Chondrocyte (in vitro differentiated cells): ENCODE measurements at regions not wholly inside any gene's neighbourhood (a gene's known extent, or its start where the extent isn't known, plus 50 kb on each side); places are given as distances from the start of the nearest gene placed in this dataset.
A peak's percentile ranks its signal among the peaks of the same experiment; 100 is the strongest.

Source experiments
- DNase-seq: peaks from one replicate; pipeline ENCODE4 v3.0.0; 2021; ENCODE audit warnings: mixed read lengths, low spot score
- H3K27ac Mint-ChIP-seq: one replicate; pipeline ENCODE4 v1.8.0; 2021; ENCODE audit warnings: mild to moderate bottlenecking, moderate library complexity, mixed read lengths; ENCODE audit not compliant: unreplicated experiment
- H3K27me3 Mint-ChIP-seq: 2 replicates; pipeline ENCODE4 v1.8.0; 2021; ENCODE audit warnings: low read depth, mixed read lengths
- H3K36me3 Mint-ChIP-seq: 2 replicates; pipeline ENCODE4 v1.8.0; 2021; ENCODE audit warnings: low read depth, mixed read lengths
- H3K4me1 Mint-ChIP-seq: 2 replicates; pipeline ENCODE4 v1.8.0; 2021; ENCODE audit warnings: low read depth, mild to moderate bottlenecking, mixed read lengths
- H3K4me3 Mint-ChIP-seq: one replicate; pipeline ENCODE4 v1.8.0; 2021; ENCODE audit warnings: mild to moderate bottlenecking, moderate library complexity, mixed read lengths; ENCODE audit not compliant: unreplicated experiment
- H3K9me3 Mint-ChIP-seq: 2 replicates; pipeline ENCODE4 v1.8.0; 2021; ENCODE audit warnings: low read depth, mixed read lengths
- CTCF ChIP-seq: fragments of 200-600 bp; sonication (generic); IDR thresholded peaks from 2 replicates; pipeline ENCODE4 v1.5.0; 2021; ENCODE audit warnings: antibody characterized with exemption, mild to moderate bottlenecking, moderate library complexity

GRCh38 chr14:99069946-99070345, 202.1 kb downstream of the BCL11B start:
- H3K27me3 Mint-ChIP-seq, result peaks cover 8% of the 10 kb centered on the region
- no peak overlapping the region for H3K4me3 Mint-ChIP-seq
- H3K27ac Mint-ChIP-seq, result peak overlapping the region; percentile 30
- H3K9me3 Mint-ChIP-seq, result peaks cover 7% of the 10 kb centered on the region
- H3K36me3 Mint-ChIP-seq, result no peaks in the 10 kb centered on the region
- DNase-seq, result no peak
- TF ChIP-seq CTCF, result no peak
- H3K4me1 Mint-ChIP-seq, result no peaks in the 10 kb centered on the region

DNA sequence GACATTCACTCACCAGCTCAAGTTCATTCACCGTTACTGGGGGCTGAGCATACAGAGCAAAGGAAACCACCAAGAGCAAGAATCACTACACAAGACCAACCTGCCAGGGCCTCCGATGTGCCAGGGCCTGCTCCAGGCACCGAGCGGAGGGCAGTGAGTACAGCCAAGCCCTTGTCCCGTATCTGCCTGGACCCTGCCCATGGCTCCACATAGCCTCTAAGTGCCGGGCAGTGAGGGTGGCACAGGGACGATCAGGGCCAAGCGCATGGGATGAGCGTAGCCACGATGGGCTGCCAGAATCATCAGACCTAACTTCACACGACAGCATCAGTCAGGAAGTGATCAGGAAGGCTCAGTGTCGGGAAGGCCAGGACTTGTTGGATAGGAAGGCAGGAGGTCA, 199.6 kb downstream of the BCL11B start:
- Mint-ChIP-seq H3K27ac (no peak overlapping the region), H3K4me3 (no peak overlapping the region)

DNA sequence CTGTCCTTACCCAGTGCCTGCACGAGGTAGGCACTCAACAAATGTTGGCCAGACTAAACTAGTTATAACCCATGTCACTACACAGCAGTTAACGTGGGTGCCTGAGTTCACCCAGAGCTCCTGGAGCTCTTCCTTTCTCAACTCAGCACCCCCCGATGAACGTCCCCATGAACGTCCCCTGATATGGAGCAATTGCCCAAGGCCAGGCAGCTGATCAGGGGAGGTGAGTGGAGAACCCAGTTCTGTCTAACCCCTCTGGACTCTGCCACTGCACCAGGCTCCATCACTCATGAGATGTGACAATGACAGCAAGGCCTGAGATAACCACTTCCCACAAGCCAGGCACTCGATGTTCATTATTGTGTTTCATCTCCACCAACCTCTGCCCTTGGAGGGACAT, 199.0 kb downstream of the BCL11B start:
- H3K27me3 Mint-ChIP-seq, result peaks cover 17% of the 10 kb centered on the region

More for the DNA sequence above, 199.6 kb downstream of the BCL11B start:
- TF ChIP-seq CTCF, result no peak
- Mint-ChIP-seq H3K36me3 (no peaks in the 10 kb centered on the region), H3K4me1 (no peaks in the 10 kb centered on the region), H3K27me3 (peaks cover 14% of the 10 kb centered on the region), H3K9me3 (peaks cover 7% of the 10 kb centered on the region)
- DNase-seq, result no peak

GRCh38 chr14:99073431-99073830, 198.6 kb downstream of the BCL11B start:
- DNase-seq, result no peak
- H3K27me3 Mint-ChIP-seq, result peaks cover 18% of the 10 kb centered on the region
- no peak overlapping the region for H3K4me3 Mint-ChIP-seq
- H3K9me3 Mint-ChIP-seq, result peaks cover 7% of the 10 kb centered on the region
- no peaks in the 10 kb centered on the region for H3K4me1 Mint-ChIP-seq
- H3K27ac Mint-ChIP-seq, result no peak overlapping the region
- TF ChIP-seq CTCF, result no peak
- H3K36me3 Mint-ChIP-seq, result no peaks in the 10 kb centered on the region

More for the DNA sequence above, 199.0 kb downstream of the BCL11B start:
- Mint-ChIP-seq H3K4me1 (no peaks in the 10 kb centered on the region), H3K4me3 (no peak overlapping the region), H3K9me3 (peaks cover 7% of the 10 kb centered on the region), H3K27ac (no peak overlapping the region), H3K36me3 (no peaks in the 10 kb centered on the region)
- TF ChIP-seq CTCF, result no peak
- no peak for DNase-seq

DNA sequence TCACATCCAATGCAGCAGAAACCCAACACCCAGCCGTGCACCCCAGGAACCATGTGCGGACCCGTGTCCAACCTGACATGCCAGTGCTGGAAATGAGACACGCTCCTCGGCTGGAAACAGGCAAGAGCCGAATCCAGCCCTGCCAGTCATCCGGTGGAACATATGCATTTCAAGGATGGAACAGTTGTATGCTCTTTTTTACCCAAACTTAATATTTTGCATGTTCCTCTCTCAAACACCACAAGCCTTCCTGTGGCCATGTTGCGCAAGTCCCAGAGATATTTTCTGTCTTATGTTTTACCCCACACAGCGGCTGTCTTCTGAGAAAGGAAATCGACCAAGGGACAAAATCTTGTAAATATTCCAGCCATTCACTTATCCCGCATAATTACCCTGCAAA, 196.9 kb downstream of the BCL11B start:
- H3K36me3 Mint-ChIP-seq, result no peaks in the 10 kb centered on the region
- H3K9me3 Mint-ChIP-seq, result peaks cover 11% of the 10 kb centered on the region
- H3K4me3 Mint-ChIP-seq, result no peak overlapping the region
- no peaks in the 10 kb centered on the region for H3K4me1 Mint-ChIP-seq
- no peak for TF ChIP-seq CTCF
- peaks cover 28% of the 10 kb centered on the region for H3K27me3 Mint-ChIP-seq
- DNase-seq, result no peak
- no peak overlapping the region for H3K27ac Mint-ChIP-seq
